Activated naive CD4-positive, alpha-beta T cell treated with Interleukin-2 at 50 U/mL for 16 hours (primary cell): ENCODE measurements at regions not wholly inside any gene's neighbourhood (a gene's known extent, or its start where the extent isn't known, plus 50 kb on each side); places are given as distances from the start of the nearest gene placed in this dataset.
"Not testable (repeated sequence)": the region's sequence is repeated elsewhere in the genome, so short reads cannot be mapped to it uniquely, and the experiment has no call there.

Source experiments
- DNase-seq: peaks from one replicate; pipeline ENCODE4 v3.0.0-alpha.2; 2020

DNA sequence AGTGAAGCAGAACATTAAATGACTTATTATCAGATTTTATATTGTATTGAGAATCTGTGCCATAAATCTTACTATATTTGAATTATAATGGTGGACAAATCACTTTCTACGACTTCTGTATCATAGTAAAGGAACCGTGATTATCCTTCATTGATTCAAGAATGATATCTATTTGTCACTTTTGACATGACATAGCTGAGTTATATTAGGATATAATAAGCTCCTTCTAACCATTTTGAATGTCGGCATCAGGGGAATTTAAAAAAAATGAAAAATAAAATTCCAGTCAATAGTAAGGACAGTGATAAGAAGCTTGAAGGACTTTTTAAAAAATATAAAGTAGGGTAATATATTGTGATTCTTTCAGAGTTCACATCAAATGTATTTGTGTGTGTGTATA, 338.9 kb upstream of the ACO1 start:
- DNase-seq, result no peak

DNA sequence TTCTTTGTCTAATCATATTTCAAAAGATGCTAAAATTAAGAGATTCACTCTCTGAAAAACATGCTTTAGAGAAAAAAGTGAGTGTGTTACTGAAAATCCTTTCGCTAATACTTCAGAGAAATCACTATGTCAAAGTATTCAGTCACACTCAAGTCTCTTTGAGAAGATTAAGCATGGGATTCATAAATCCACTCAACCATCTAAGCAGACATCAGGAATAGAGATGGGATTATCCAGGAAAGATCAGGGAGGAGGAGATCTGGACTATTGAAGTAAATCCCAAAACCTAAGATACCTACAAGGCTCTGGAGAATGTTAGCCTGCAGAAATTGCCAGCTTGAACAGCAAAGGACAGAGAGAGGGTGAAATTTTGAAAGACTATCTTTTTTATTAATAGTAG, 317.2 kb upstream of the ACO1 start:
- no peak for DNase-seq

DNA sequence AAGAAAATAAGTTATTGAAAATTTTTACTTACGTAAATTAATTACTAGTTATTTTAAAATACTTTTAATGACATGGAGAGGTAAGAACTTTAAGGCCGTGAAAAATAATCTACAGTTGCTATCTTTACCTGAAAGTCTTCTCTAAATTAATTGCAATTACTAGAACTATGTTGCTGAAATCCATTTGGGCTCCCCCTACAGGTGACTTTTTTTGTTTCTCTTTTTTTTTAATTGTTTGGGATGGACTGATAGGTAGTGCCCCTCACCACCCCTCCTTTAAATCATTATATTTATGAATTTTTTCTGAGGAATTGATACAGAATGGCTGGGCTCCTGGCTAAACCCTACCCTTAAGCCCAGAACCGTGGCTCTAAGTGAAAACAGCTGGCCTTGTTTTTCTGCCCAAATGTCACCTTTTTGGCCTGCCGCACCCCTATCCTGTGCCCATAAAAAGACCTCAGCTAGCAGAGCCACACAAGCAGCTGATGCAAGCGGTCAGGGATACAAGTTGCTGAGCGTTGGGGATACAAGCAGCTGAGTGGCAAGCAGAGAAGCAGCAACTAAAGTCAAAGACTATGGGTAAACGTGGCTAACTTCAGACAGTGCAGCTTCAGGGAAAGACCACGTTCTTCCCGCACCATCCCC, 315.2 kb upstream of the ACO1 start:
- DNase-seq, result no peak

DNA sequence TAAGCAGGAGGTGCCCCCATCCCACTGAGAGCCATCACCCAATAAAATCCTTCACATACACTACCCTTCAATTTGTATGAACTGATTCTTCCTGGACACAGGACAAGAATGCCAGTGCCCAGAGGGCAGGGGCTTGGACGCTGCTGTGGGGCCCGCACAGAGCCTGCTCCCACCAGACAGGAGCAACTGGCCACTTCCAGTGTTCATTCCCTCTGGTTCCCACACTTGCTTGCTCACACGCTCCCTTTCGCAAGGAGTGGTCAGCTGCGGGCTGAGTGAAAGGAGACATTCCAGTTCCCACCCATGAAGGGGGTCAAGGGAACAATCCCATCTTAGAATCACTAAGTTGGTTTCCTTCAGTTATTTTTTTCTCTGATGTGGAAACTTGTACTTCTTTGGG, 314.5 kb upstream of the ACO1 start:
- DNase-seq, result no peak

DNA sequence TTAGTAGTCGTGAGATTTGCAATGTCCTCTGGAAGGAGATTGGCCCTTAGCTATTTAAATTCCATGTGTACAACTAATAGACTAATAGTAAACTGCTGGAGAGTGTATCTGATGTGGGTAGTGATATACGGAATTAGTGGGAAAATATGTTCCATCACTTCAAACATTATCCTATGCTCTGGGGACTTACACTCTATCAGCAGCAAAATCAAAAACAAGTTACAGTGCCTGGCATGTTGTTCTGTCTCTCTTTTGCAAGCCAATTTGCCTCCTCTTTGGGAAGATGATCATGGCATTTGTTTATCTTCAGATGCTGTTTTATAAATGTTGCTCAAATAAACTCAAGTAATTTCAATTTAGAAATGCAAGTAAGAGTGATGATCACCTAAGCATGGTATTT, 311.9 kb upstream of the ACO1 start:
- no peak for DNase-seq

DNA sequence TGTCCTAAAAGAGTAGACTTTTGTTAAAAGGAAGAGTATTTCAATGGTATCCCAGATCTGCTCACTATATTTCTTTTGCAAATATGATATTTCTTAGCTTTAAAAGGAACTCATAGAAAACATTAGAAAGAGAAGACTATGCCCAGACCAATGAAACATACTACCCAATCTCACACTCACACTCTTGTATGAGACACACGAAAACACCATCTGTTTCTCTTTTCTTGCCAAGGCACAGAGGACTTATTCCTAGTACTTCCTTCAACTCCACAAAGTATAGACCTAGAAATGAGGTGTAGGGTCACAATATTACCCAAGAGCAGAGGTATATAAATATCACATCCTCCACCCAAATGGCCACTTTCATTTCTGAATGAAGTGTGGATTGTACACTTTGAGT, 292.4 kb upstream of the ACO1 start:
- no peak for DNase-seq

DNA sequence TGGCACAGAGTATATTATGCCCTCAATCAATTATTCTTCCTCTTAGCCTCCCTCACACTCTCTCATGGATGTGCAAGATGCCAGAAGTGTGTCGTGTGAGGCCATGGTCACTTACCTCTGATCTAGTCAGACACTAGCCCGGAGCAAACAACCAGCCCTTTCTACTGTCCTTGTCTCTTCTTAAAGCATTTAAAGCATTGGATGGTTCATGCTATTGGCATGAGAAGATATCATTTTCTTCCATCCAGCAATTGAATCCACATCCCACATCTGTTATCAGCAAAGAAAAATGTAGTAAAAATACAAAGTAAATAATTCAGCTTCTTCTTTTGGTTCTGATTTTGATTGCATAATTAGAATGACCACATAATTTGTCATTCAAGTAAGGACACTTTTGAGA, 267.2 kb upstream of the ACO1 start:
- no peak for DNase-seq

DNA sequence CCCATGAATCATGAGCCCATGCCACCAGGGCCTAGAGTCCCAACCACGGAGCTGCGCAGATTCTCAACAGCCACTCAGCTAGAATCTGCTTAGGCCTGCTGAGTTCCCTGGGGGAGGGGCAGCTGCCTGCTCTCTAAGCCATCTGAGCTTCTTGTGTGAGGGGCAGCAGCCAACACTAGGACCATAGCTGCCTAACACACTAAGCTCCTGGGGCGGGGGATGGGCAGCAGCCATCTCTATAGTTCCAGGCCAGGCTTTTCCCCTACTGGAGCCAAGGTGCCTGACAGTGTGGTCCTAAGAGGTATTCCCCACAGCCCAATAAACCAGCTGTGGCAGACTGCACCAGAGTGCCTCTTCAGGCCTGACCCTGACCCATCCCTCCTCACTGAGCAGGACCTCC, 255.9 kb upstream of the ACO1 start:
- no peak for DNase-seq

DNA sequence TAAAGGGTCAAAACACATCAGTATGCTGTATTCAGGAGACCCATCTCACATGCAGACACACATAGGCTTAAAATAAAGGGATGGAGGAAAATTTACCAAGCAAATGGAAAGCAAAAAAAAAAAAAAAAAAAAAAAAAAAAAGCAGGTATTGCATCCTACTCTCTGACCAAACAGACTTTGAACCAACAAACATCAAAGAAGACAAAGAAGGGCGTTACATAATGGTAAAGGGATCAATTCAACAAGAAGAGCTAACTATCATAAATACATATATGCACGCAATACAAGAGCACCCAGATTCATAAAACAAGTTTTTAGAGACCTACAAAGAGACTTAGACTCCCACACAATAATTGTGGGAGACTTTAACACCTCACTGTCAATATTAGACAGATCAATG, 253.7 kb upstream of the ACO1 start:
- DNase-seq, result not testable (repeated sequence)

DNA sequence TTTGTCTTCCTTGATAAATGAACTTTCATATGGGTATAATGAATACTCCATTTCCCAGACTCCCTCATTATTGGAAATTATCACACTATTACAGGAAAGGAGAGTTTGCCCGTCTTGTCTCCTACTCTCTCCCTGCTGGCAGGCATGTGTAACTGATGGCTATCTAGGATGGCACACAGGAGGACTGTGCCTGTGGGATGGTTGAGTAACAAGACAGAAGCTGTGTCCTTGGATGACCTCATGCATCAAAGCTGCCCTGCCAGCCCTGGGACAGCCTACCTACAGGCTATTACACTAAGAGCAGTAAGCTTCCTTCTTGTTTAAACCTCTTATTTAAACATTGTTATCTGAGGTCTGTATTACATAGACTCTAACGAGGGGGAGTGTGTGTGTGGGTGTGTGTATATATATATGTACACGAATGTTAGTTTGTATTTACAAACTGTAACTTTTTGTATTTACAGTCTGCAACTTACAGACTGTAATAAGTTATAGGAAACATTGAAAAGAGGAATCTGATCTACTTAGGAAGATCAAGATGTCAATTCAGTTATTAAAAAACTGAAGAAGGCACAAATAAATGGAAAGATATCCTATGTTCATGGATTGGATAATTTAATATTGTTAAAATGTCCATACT, 247.6 kb upstream of the ACO1 start:
- DNase-seq, result no peak

DNA sequence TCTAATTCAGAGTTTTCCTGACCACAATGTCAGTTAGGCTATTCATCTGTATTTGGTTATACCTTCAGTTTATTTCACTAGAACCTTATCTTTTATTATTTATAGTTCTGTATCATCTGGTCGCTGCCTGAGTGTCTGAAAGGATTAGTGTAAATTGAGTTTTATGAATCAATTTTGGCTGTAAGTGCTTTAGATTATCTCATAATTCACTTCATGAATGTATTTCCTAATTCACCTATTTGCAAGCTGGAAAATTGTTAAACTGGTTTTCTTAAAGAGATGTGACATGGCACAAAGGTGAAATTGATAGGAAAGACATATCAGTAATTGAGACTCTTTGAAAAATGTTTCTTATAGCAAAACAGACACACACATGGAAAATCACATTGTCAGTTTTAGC, 242.4 kb upstream of the ACO1 start:
- no peak for DNase-seq

DNA sequence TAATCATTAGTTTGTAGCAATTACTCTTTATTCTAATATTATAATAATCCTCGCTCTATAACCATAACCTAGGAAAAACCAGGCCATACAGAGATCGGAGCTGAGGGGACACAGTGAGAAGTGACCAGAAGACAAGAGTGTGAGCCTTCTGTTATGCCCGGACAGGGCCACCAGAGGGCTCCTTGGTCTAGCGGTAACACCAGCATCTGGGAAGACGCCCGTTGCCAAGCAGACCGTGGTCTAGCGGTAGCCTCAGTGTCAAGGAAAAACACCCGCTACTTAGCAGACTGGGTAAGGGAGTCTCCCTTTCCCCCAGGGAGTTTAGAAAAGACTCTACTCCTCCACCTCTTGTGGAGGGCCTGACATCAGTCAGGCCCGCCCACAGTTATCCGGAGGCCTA, 235.9 kb upstream of the ACO1 start:
- not testable (repeated sequence) for DNase-seq

DNA sequence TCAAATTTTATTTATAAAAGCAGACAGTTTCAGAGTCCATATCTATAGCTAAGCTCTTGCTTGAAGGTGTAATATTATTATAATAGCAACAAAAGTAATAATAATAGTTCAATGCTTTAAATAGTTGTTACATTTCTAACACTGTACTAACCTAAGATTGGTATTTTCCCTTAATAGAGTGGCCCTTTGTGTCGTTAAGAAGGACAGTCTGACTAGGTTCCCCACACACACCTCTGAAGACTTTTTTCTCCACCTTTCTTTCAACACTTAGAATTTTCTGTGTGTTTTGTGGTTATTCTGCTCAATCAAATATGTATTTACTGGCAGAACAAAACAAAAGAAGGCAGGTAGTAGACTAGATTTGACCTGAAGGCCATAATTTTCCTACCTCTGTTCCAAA, 223.2 kb upstream of the ACO1 start:
- DNase-seq, result no peak

DNA sequence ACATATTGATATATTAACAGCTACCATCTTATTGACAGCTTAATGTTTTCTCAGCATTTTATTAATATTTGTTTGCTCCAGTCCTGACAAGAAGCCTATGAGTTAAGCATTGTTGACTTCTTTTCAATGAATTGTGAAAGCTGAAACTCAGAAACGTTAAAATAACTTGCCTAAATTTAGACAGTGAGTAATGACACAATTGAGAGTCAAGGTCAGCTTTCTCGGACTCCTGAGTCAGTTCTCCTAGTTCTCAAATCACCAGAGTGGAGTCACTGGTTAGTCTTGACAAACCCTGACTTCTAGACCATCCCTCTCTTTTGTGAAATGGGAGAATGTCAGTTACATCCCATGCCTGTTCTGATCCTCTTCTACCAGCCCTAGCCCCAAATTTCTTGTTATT, 222.7 kb upstream of the ACO1 start:
- no peak for DNase-seq

DNA sequence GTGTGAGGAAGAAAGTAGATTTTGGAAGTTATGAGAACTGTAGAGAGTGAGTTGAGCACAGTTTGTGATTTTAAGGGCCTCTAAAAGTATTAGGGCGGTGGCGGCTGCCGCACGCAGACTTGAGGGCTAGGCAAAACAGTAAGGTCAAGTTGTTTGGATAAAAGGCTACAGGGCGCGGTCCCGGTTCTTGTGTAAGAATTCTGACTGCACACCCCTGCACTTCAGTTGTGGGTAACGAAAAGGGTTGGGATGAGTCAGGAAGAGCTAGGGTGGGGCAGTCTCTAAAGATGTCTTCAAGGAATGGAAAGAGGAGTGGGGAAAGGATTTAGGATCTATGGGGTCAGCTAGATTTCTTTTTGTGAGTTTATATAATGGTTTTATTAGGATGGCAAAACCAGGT, 218.1 kb upstream of the ACO1 start:
- not testable (repeated sequence) for DNase-seq

DNA sequence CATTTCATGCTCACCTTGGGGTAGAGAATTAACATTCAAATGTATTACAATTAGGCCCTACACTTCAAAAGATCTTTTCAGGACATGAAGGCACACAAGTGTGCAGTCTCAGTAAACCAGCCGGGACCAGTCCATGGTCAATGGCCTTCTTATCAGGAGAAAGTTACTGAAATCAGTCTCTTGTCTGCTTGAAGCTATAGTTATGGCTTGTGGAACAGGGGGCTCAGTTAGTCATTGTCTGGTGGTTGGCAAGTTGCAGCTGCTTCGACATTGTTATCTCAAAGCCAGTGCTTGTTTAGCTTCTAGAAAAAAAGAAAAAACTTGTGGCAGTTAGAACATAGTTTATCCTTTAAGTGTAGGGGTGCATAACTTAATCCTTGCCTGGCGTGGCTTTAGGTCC, 213.1 kb upstream of the ACO1 start:
- no peak for DNase-seq

DNA sequence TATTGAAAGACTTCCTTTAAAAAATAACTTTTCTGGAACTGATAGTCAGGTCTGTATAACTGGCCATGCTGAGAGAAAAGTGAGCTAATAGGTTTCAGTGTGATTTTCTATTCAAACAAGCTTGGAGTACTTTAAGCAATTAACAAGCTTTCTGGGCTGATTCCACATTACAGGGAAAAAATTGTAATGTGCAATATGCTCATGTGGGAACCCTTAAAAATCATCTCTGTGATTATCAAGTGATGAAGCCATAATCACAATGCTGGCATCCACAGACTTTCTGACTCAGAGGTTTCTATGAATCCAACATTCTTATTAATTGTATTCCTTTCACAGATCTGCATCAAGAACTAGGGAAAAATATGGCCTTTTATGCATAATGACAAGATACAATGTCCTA, 212.2 kb upstream of the ACO1 start:
- DNase-seq, result no peak

DNA sequence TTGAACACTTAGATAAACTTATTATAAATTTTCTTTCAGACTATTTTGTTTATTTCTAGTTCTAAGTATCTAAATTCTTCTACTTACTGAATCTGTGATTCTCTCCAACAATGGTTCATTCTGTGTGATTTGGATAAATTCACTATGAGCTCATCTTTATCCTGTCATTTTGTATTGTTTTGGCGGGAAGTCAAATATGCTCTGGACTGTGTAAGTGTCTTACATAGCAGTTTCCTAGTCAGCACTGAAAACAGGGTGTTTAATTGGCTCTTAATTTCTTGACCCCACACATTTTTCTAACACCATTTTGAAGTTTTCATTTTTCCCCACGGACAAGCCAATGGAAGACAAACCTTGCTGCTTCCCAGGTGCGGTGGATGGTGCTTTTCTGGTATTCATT, 207.0 kb upstream of the ACO1 start:
- DNase-seq, result no peak

DNA sequence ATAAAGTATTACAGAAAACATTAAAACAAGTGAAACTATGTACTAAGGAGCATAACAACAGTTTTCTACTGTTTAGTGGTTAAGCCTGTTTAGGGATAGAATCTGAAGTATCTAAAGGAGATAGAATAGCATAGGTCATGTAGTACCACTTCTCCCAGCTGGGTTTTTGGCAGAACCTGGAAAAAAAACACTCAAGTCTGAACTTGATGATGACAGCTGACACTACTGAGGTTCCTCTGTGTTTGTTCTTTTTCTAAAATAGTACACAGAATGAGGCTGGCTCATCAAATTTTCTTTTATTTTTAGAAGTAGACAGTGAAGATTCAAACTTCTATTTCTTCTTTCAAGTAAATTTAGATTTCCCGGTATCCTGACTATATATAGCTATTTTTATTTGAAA, 203.8 kb upstream of the ACO1 start:
- DNase-seq, result no peak

DNA sequence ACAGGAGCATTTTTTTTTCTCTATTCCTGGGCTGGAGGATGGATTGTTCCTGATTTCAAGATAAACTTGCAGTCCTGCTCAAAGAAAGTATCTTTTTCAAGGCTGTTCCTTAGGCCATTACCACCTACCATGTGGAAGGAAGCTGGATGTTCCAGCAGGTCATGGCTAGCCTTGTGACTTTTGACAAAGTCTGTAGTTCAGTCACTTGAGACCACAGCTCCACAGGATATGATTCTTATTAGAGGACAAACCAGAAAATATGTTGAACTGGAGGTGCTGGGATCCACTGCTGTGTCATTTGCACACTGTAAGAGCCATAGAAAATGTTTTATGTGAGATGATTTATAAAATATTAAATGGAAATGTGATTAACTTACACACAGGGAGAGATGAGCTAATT, 184.2 kb upstream of the ACO1 start:
- no peak for DNase-seq

DNA sequence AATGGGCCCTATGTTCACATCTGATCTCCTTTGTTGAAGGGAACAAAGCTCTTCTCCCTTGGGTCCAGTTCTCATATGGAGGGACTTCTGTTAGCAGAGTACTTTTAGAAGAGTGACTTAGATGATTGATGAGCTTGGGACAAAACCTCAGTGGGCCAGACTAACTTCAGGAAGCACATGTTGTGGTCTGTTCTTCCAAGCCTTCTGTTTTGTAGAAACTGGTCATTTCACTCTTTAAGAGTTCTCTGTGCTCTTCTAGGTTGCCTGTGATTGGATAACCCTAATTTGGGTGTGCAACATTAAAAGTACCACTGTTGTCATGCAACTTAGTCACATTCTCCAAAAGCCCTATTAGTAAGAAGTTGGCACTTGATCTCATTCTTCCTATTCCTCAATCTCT, 183.5 kb upstream of the ACO1 start:
- no peak for DNase-seq

DNA sequence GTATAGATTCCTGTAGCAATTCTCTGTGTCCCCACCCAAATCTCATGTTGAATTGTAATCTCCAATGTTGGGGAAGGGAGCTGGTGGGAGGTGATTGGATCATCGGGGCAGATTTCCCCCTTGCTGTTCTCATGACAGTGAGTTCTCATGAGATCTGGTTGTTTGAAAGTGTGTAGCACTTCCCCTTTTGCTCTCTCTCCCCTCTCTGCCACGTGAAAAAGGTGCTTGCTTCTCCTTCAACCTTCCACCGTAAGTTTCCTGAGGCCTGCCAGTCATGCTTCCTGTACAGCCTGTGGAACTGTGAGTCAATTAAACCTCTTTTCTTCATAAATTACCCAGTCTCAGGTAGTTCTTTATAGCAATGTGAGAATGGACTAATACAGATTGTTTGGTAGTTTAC, 175.3 kb upstream of the ACO1 start:
- DNase-seq, result not testable (repeated sequence)

DNA sequence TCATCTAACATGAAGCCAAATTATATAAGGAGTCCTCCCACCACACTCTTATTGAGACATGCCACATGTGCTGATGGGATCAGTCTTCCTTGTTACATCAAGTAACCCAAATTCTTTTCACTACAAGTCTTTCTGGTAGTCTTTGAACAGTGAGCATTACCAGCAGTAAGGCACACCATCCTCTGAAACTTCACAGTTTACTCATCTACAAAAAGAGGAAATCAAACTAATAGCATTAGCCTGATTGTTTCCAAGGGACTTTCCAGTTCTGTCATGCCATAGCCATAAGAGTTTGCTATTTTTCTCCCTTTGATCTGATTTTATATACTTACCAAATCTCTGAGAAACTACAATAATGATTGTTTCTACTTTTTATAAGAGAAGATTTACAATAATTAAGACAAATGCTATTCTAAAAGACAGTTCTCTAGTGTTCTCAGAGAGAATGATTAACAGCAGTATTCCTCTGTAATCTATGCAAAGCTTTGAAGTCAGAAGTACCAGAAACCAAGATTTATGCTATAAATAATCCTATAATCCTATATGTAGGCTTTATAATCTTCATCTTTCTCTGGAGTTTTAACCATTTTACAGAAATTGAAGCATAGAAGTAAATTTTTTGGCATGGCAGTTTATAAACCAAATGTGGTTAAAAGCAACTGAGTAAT, 166.2 kb upstream of the ACO1 start:
- no peak for DNase-seq

DNA sequence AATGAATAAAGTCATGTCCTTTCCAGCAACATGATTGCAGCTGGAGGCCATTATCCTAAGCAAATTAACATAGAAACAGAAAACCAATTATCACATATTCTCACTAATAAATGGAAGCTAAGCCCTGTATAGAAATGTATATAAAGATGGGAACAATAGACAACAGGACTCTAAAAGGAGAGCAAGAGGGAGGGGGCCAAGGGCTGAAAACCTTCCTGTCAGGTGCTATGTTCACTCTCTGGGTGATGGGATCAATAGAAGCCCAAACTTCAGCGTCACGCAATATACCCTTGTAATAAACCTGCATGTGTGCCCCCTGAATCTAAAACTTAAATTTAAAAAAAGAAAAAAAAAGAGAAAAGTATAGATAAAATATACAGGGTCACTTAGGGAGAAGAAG, 163.7 kb upstream of the ACO1 start:
- DNase-seq, result no peak

DNA sequence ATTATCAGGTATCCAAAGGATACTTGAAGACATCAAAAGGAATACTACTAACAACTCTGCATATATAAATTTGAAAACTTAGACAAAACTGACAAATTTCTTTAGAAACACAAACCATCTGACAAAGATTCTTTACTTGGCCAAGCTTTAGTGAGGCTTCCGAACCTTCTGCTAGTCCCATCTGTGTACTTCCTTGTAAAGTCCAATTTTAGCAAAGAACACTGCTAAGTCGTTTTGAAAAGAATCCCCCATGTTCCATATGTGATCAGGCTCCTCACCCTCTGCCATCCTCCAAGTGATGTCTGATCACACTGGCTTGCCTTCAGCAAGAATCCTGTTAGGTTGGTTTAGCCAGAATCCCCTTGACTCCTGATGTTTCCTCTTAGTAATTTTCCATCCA, 150.0 kb upstream of the ACO1 start:
- no peak for DNase-seq
